HFF-Myc (cell line): ENCODE measurements at regions not wholly inside any gene's neighbourhood (a gene's known extent, or its start where the extent isn't known, plus 50 kb on each side); places are given as distances from the start of the nearest gene placed in this dataset.
"Not testable (repeated sequence)": the region's sequence is repeated elsewhere in the genome, so short reads cannot be mapped to it uniquely, and the experiment has no call there.

Source experiments
- DNase-seq: peaks from one replicate; pipeline ENCODE4 v3.0.0-alpha.2; 2011; ENCODE audit warnings: low read depth; ENCODE audit errors: extremely low read depth
- H3K4me3 ChIP-seq: replicated peaks from 2 replicates; pipeline ENCODE4 v1.5.1; 2011; ENCODE audit warnings: low read depth, mild to moderate bottlenecking, control low read depth, low read length
- CTCF ChIP-seq: IDR thresholded peaks from 2 replicates; pipeline ENCODE4 v1.5.1; 2012; ENCODE audit warnings: mild to moderate bottlenecking, low read depth, low read length, control low read depth; ENCODE audit errors: missing control alignments

GRCh38 chr3:125916376-125916978, 52.5 kb upstream of the ROPN1B start:
- peak; percentile 66 for DNase-seq
- peak; percentile 9 for TF ChIP-seq CTCF
- peak overlapping the region; percentile 72 for H3K4me3 ChIP-seq

GRCh38 chr3:125917020-125917549, 51.9 kb upstream of the ROPN1B start:
- peak overlapping the region; percentile 72 for H3K4me3 ChIP-seq
- DNase-seq, result peak; percentile 32

GRCh38 chr3:125918024-125918423, 51.0 kb upstream of the ROPN1B start:
- not testable (repeated sequence) for DNase-seq, H3K4me3 ChIP-seq

DNA sequence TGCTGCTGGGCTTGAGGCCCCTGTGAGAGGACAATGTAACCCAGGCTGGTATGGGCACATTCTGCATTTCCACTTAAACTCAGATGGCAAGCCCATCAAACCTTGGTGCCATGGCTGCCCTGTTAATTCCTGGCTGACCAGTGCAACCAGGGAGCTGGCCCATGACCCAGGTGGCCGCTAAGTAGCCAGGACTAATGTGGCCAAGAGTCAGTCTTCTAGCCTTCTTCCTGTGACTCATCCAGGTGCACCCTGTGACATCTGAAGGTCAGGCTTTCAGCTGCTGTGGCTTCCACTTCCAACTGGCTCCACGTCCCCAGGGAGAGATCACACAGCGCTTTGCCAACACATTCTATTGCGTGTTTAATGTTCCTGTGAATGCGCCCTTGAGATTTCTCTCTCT, 50.5 kb upstream of the ROPN1B start:
- not testable (repeated sequence) for DNase-seq, H3K4me3 ChIP-seq

- DNase-seq, H3K4me3 ChIP-seq: not testable (repeated sequence)
Observed at GRCh38 chr3:125918866-125919265, 50.1 kb upstream of the ROPN1B start.
